GM23338 (cell line): ENCODE measurements at regions not wholly inside any gene's neighbourhood (a gene's known extent, or its start where the extent isn't known, plus 50 kb on each side); places are given as distances from the start of the nearest gene placed in this dataset.

Experiments used
- ATAC-seq: fragments of 200-7000 bp; cut with Tn5 transposase; 3 replicates; pipeline ENCODE4 v1.9.1; 2020
- DNase-seq: peaks from one replicate; pipeline ENCODE4 v3.0.0-alpha.2; 2015; ENCODE audit warnings: low spot score
- H2AFZ ChIP-seq: fragments of 200-600 bp; sonication (generic); 2 replicates; pipeline ENCODE4 v1.8.0; 2016; ENCODE audit warnings: antibody characterized with exemption, mild to moderate bottlenecking, moderate library complexity
- H3F3A ChIP-seq: fragments of 200-600 bp; sonication (generic); replicated peaks from 2 replicates; pipeline ENCODE4 v1.8.0; 2017; ENCODE audit warnings: antibody characterized with exemption, mixed run types, low read depth
- H3K27ac ChIP-seq: fragments of 200-600 bp; sonication (generic); 2 replicates; pipeline ENCODE4 v1.6.1; 2016; ENCODE audit warnings: low read depth
- H3K27me3 ChIP-seq: fragments of 200-600 bp; sonication (generic); 2 replicates; pipeline ENCODE4 v1.8.0; 2016; ENCODE audit warnings: mild to moderate bottlenecking, mixed run types, moderate library complexity; ENCODE audit not compliant: insufficient read depth
- H3K36me3 ChIP-seq: fragments of 200-600 bp; sonication (generic); 2 replicates; pipeline ENCODE4 v1.8.0; 2016; ENCODE audit warnings: mild to moderate bottlenecking; ENCODE audit not compliant: insufficient read depth
- H3K4me1 ChIP-seq: fragments of 200-600 bp; sonication (generic); 2 replicates; pipeline ENCODE4 v1.8.0; 2016; ENCODE audit warnings: mild to moderate bottlenecking, moderate library complexity; ENCODE audit not compliant: insufficient read depth
- H3K4me2 ChIP-seq: fragments of 200-600 bp; sonication (generic); 2 replicates; pipeline ENCODE4 v1.7.1; 2017; ENCODE audit warnings: mixed run types
- H3K4me3 ChIP-seq: fragments of 200-600 bp; sonication (generic); 2 replicates; pipeline ENCODE4 v1.6.1; 2016; ENCODE audit warnings: mixed run types
- H3K79me2 ChIP-seq: fragments of 200-600 bp; sonication (generic); replicated peaks from 2 replicates; pipeline ENCODE4 v1.8.0; 2017; ENCODE audit warnings: mild to moderate bottlenecking; ENCODE audit not compliant: insufficient read depth
- H3K9me2 ChIP-seq: fragments of 200-600 bp; sonication (generic); 2 replicates; pipeline ENCODE4 v1.8.0; 2017; ENCODE audit not compliant: insufficient read depth
- H4K20me1 ChIP-seq: fragments of 200-600 bp; sonication (generic); replicated peaks from 2 replicates; pipeline ENCODE4 v1.8.0; 2017; ENCODE audit warnings: mild to moderate bottlenecking; ENCODE audit not compliant: insufficient read depth
- H3K27ac Mint-ChIP-seq: 2 replicates; pipeline ENCODE4 v1.8.0; 2020; ENCODE audit warnings: inconsistent platforms, mild to moderate bottlenecking, moderate library complexity, mixed read lengths
- H3K27me3 Mint-ChIP-seq: 3 replicates; pipeline ENCODE4 v1.8.0; 2022; ENCODE audit warnings: low read depth, mild to moderate bottlenecking, moderate library complexity, mixed read lengths, inconsistent platforms; ENCODE audit not compliant: insufficient read depth, poor library complexity
- H3K36me3 Mint-ChIP-seq: 3 replicates; pipeline ENCODE4 v1.8.0; 2021; ENCODE audit warnings: low read depth, mild to moderate bottlenecking, inconsistent platforms, moderate library complexity, mixed read lengths
- H3K4me1 Mint-ChIP-seq: 3 replicates; pipeline ENCODE4 v1.8.0; 2020; ENCODE audit warnings: mild to moderate bottlenecking, inconsistent platforms, mixed read lengths
- H3K4me3 Mint-ChIP-seq: 3 replicates; pipeline ENCODE4 v1.8.0; 2021; ENCODE audit warnings: moderate library complexity, mild to moderate bottlenecking, inconsistent platforms, mixed read lengths
- H3K9me3 Mint-ChIP-seq: 3 replicates; pipeline ENCODE4 v1.8.0; 2020; ENCODE audit warnings: moderate library complexity, mild to moderate bottlenecking, inconsistent platforms, mixed read lengths
- CREB1 ChIP-seq: fragments of 250-450 bp; sonication (Bioruptor Pico); IDR thresholded peaks from 2 replicates; pipeline ENCODE4 v1.5.0; 2020; ENCODE audit warnings: low read depth, mild to moderate bottlenecking, moderate library complexity
- ETS1 ChIP-seq: IDR thresholded peaks from 2 replicates; pipeline ENCODE4 v1.6.1; 2016; ENCODE audit warnings: antibody characterized with exemption
- EZH2 ChIP-seq: fragments of 200-600 bp; sonication (generic); IDR thresholded peaks from one replicate; pipeline ENCODE4 v1.8.0; 2017; ENCODE audit warnings: antibody characterized with exemption, mild to moderate bottlenecking, low read depth; ENCODE audit not compliant: unreplicated experiment
- EZH2phosphoT487 ChIP-seq: fragments of 200-600 bp; sonication (generic); IDR thresholded peaks from one replicate; pipeline ENCODE4 v1.8.1; 2018; ENCODE audit warnings: antibody characterized with exemption; ENCODE audit not compliant: unreplicated experiment
- JUNB ChIP-seq: IDR thresholded peaks from one replicate; pipeline ENCODE4 v1.6.1; 2016; ENCODE audit warnings: antibody characterized with exemption; ENCODE audit not compliant: unreplicated experiment
- NANOG ChIP-seq: IDR thresholded peaks from 2 replicates; pipeline ENCODE4 v1.6.1; 2016; ENCODE audit warnings: antibody characterized with exemption, borderline replicate concordance
- POLR2AphosphoS5 ChIP-seq: IDR thresholded peaks from 2 replicates; pipeline ENCODE4 v1.6.1; 2016; ENCODE audit warnings: antibody characterized with exemption, low read depth
- ZNF114 ChIP-seq: fragments of 250-450 bp; sonication (Bioruptor Pico); IDR thresholded peaks from 2 replicates; pipeline ENCODE4 v1.5.0; 2020; ENCODE audit warnings: mild to moderate bottlenecking, moderate library complexity
- ZNF331 ChIP-seq: fragments of 250-450 bp; sonication (Bioruptor Pico); IDR thresholded peaks from 2 replicates; pipeline ENCODE4 v1.5.0; 2020; ENCODE audit warnings: low read depth, mild to moderate bottlenecking, moderate library complexity
- ZNF462 ChIP-seq: fragments of 250-450 bp; sonication (Bioruptor Pico); IDR thresholded peaks from 2 replicates; pipeline ENCODE4 v1.5.0; 2020; ENCODE audit warnings: mild to moderate bottlenecking, moderate library complexity
- TF ChIP-seq, protein P1 (sequence below), 2 experiments: fragments of 200-600 bp in 1 of 2; sonication (generic) in 1 of 2; conservative IDR thresholded peaks; 2 replicates each; pipeline versions ENCODE4 v1.5.1 to v1.6.1; 2016 to 2017; ENCODE audit warnings: antibody characterized with exemption in 2 of 2, low read depth in 2 of 2, mild to moderate bottlenecking in 2 of 2, moderate library complexity in 1 of 2

DNA sequence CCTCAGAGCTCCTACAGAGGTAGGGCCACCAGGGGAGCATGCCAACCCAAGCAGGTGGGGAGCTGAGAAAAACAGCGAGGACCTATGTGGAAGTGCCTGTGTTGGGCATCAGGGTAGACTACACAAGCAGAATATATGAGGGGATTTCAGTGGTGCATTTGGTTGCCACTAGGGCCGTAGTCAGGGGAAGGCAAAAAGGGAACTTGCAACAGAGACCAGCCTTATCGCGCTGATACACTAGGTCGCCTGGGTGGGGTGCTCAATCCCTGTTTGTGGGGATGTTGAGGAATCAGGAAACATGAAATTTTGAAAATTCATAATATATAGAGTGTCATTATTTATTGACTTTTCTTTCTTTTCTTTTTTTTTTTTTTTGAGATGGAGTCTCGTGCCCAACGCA is 370.9 kb upstream of the PRR16 start:
- Histone ChIP-seq H4K20me1 (no peaks in the 10 kb centered on the region), H3K27me3 (no peaks in the 10 kb centered on the region), H3K4me1 (no peaks in the 10 kb centered on the region), H3F3A (no peaks in the 10 kb centered on the region), H3K79me2 (no peaks in the 10 kb centered on the region), H2AFZ (no peak overlapping the region), H3K27ac (no peak overlapping the region), H3K36me3 (no peaks in the 10 kb centered on the region), H3K4me2 (no peak overlapping the region), H3K9me2 (no peaks in the 10 kb centered on the region), H3K4me3 (no peak overlapping the region)
- no peak overlapping the region for H3K27ac Mint-ChIP-seq
- DNase-seq, result peak; percentile 51
- H3K4me1 Mint-ChIP-seq, result peaks cover 2% of the 10 kb centered on the region; the same call in 1 of the 3 replicates
- peak; percentile 88 for ATAC-seq
- TF ChIP-seq EZH2phosphoT487 (no peak), JUNB (no peak)
- TF ChIP-seq, protein P1, sequence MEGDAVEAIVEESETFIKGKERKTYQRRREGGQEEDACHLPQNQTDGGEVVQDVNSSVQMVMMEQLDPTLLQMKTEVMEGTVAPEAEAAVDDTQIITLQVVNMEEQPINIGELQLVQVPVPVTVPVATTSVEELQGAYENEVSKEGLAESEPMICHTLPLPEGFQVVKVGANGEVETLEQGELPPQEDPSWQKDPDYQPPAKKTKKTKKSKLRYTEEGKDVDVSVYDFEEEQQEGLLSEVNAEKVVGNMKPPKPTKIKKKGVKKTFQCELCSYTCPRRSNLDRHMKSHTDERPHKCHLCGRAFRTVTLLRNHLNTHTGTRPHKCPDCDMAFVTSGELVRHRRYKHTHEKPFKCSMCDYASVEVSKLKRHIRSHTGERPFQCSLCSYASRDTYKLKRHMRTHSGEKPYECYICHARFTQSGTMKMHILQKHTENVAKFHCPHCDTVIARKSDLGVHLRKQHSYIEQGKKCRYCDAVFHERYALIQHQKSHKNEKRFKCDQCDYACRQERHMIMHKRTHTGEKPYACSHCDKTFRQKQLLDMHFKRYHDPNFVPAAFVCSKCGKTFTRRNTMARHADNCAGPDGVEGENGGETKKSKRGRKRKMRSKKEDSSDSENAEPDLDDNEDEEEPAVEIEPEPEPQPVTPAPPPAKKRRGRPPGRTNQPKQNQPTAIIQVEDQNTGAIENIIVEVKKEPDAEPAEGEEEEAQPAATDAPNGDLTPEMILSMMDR (conservative IDR thresholded peaks at IDR 0.05; ENCODE audit: low read depth in 2 of 2), result peak; percentile 28 to 47; a peak in 2 of 4 replicates
- H3K36me3 Mint-ChIP-seq, result no peaks in the 10 kb centered on the region
- H3K4me3 Mint-ChIP-seq, result no peak overlapping the region
- H3K27me3 Mint-ChIP-seq, result no peaks in the 10 kb centered on the region
- H3K9me3 Mint-ChIP-seq, result no peaks in the 10 kb centered on the region

GRCh38 chr5:120096413-120096812 is 367.7 kb upstream of the PRR16 start:
- Mint-ChIP-seq H3K9me3 (no peaks in the 10 kb centered on the region), H3K4me1 (no peaks in the 10 kb centered on the region), H3K36me3 (no peaks in the 10 kb centered on the region), H3K4me3 (no peak overlapping the region), H3K27ac (no peak overlapping the region), H3K27me3 (peaks cover 2% of the 10 kb centered on the region)
- H3F3A ChIP-seq, result no peaks in the 10 kb centered on the region
- no peaks in the 10 kb centered on the region for H3K4me1 ChIP-seq
- no peaks in the 10 kb centered on the region for H4K20me1 ChIP-seq
- H3K36me3 ChIP-seq, result no peaks in the 10 kb centered on the region; the same call in 1 of the 2 replicates
- no peaks in the 10 kb centered on the region for H3K79me2 ChIP-seq
- H2AFZ ChIP-seq, result no peak overlapping the region
- no peak overlapping the region for H3K4me3 ChIP-seq
- no peaks in the 10 kb centered on the region for H3K9me2 ChIP-seq
- H3K27me3 ChIP-seq, result no peaks in the 10 kb centered on the region
- DNase-seq (no peak), ATAC-seq (no peak)
- H3K4me2 ChIP-seq, result no peak overlapping the region
- H3K27ac ChIP-seq, result no peak overlapping the region
- no peak for TF ChIP-seq EZH2phosphoT487
- TF ChIP-seq ZNF114 (CRISPR knock-in tag), result no peak
- TF ChIP-seq POLR2AphosphoS5, result no peak
- no peak for TF ChIP-seq ZNF462 (CRISPR knock-in tag)
- TF ChIP-seq EZH2, result no peak
- TF ChIP-seq, protein P1 (conservative IDR thresholded peaks at IDR 0.05; ENCODE audit: low read depth in 2 of 2), result no peak
- TF ChIP-seq ETS1, result no peak
- TF ChIP-seq ZNF331 (CRISPR knock-in tag), result no peak
- TF ChIP-seq NANOG, result no peak
- TF ChIP-seq CREB1 (CRISPR knock-in tag), result no peak
